Progenitor cell of endocrine pancreas (in vitro differentiated cells): ENCODE measurements at regions not wholly inside any gene's neighbourhood (a gene's known extent, or its start where the extent isn't known, plus 50 kb on each side); places are given as distances from the start of the nearest gene placed in this dataset.
A peak's percentile ranks its signal among the peaks of the same experiment; 100 is the strongest.

Source experiments
- DNase-seq: peaks from one replicate; pipeline ENCODE4 v3.0.0; 2021; ENCODE audit warnings: low spot score; ENCODE audit not compliant: unreplicated experiment
- H3K27ac Mint-ChIP-seq: 2 replicates; pipeline ENCODE4 v1.8.0; 2021; ENCODE audit warnings: mild to moderate bottlenecking, moderate library complexity, mixed read lengths
- H3K27me3 Mint-ChIP-seq: 2 replicates; pipeline ENCODE4 v1.8.0; 2021; ENCODE audit warnings: mixed read lengths
- H3K36me3 Mint-ChIP-seq: 2 replicates; pipeline ENCODE4 v1.8.0; 2022; ENCODE audit warnings: mixed read lengths; ENCODE audit not compliant: insufficient read depth
- H3K4me1 Mint-ChIP-seq: 2 replicates; pipeline ENCODE4 v1.8.0; 2021; ENCODE audit warnings: low read depth, mixed read lengths
- H3K4me3 Mint-ChIP-seq: 2 replicates; pipeline ENCODE4 v1.8.0; 2021; ENCODE audit warnings: low read depth, mild to moderate bottlenecking, moderate library complexity, mixed read lengths
- H3K9me3 Mint-ChIP-seq: 2 replicates; pipeline ENCODE4 v1.8.0; 2021; ENCODE audit warnings: low read depth, mixed read lengths
- CTCF ChIP-seq: fragments of 200-600 bp; sonication (generic); IDR thresholded peaks from one replicate; pipeline ENCODE4 v1.5.0; 2021; ENCODE audit warnings: antibody characterized with exemption, mild to moderate bottlenecking; ENCODE audit not compliant: unreplicated experiment

GRCh38 chr17:72555052-72555451, 434.2 kb downstream of the SOX9 start:
- peaks cover 2% of the 10 kb centered on the region for H3K27me3 Mint-ChIP-seq
- H3K36me3 Mint-ChIP-seq, result peaks cover 6% of the 10 kb centered on the region
- peaks cover 4% of the 10 kb centered on the region for H3K9me3 Mint-ChIP-seq

GRCh38 chr17:72556944-72557826, 436.4 kb downstream of the SOX9 start:
- Mint-ChIP-seq H3K27me3 (peaks cover 2% of the 10 kb centered on the region), H3K4me3 (no peak overlapping the region), H3K27ac (no peak overlapping the region), H3K9me3 (peaks cover 4% of the 10 kb centered on the region), H3K4me1 (peaks cover 21% of the 10 kb centered on the region), H3K36me3 (peaks cover 6% of the 10 kb centered on the region)
- TF ChIP-seq CTCF, result peak; percentile 91
- peak; percentile 65 for DNase-seq

More at GRCh38 chr17:72555052-72555451, 434.2 kb downstream of the SOX9 start:
- no peak overlapping the region for H3K27ac Mint-ChIP-seq
- peaks cover 8% of the 10 kb centered on the region for H3K4me1 Mint-ChIP-seq
- no peak overlapping the region for H3K4me3 Mint-ChIP-seq
- DNase-seq, result no peak
- no peak for TF ChIP-seq CTCF

DNA sequence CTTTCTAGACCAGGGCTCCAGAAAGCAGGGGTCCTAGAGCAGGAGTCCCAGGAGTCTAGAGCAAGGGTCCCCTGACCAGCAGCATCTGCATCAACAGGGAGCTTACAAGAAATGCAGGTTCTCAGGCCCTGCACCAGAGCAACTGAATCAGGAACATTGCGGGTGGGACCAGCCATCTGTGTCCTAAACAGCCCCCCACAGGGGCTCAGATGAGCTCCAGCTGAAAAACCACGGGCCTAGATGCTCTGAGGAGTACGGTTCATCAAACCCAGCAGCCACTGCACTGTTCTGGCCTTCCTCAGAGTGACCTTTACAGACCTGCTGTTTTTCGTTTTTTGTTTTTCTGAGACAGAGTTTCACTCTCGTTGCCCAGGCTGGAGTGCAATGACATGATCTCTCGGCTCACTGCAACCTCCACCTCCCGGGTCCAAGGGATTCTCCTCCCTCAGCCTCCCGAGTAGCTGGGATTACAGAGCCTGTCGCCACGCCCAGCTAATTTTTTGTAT, 438.2 kb downstream of the SOX9 start:
- no peak for DNase-seq
- no peak for TF ChIP-seq CTCF
- H3K36me3 Mint-ChIP-seq, result no peaks in the 10 kb centered on the region
- peaks cover 27% of the 10 kb centered on the region for H3K4me1 Mint-ChIP-seq
- H3K27ac Mint-ChIP-seq, result no peak overlapping the region
- no peak overlapping the region for H3K4me3 Mint-ChIP-seq
- H3K9me3 Mint-ChIP-seq, result no peaks in the 10 kb centered on the region
- peaks cover 2% of the 10 kb centered on the region for H3K27me3 Mint-ChIP-seq

DNA sequence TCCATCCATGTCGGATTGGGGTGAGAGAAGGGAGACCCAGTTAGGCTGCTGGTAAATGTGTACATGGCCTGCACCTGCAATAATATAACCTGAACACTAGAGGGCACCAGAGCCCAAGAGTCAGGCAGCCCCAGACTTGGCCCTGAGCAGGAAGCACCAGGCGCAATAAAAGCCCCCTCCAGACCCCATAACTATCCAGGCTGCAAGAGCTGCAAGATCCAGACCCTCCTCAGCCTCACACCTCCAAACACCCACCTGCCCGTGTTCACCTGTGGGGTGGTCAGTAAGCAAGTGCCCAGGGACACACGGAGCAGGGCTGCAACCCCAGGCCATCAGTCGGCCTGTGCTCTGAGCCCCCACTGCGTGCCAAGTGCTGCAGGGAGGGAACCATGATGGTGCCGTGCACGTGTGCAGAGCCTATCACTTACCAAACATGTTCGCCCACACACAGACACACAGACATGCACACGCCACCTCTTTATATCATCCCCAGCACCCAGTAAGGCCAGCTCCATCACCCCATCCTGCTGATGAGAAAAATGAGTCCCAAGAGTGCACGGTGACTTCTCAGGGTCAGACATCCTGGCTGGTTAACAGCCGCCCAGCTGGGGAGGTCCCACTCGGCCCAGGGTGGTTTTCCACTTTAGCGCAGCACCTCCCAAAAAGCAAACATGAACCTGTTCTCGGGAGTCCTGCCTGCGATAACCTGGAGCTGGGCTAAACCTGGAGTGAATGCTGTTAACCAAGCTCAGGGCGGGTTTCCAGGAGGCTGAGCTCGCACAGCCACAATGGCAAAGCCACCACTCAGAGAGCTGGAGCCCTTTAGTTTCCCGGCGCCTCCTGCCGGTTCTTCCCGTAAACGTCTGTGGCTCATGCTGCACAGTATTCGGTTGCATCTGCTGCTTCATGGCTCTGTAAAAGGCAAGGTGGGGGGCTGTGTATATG, 439.8 kb downstream of the SOX9 start:
- peaks cover 2% of the 10 kb centered on the region for H3K36me3 Mint-ChIP-seq
- no peaks in the 10 kb centered on the region for H3K9me3 Mint-ChIP-seq
- peak; percentile 56 for DNase-seq
- H3K4me1 Mint-ChIP-seq, result peaks cover 23% of the 10 kb centered on the region
- H3K4me3 Mint-ChIP-seq, result peak overlapping the region; percentile 9
- TF ChIP-seq CTCF, result peak; percentile 92
- H3K27me3 Mint-ChIP-seq, result peaks cover 2% of the 10 kb centered on the region
- H3K27ac Mint-ChIP-seq, result peak overlapping the region; percentile 84

GRCh38 chr17:72561266-72561665, 440.4 kb downstream of the SOX9 start:
- H3K27ac Mint-ChIP-seq, result peak overlapping the region; percentile 13
- TF ChIP-seq CTCF, result no peak
- H3K9me3 Mint-ChIP-seq, result no peaks in the 10 kb centered on the region
- peaks cover 2% of the 10 kb centered on the region for H3K27me3 Mint-ChIP-seq
- DNase-seq, result no peak
- peaks cover 27% of the 10 kb centered on the region for H3K4me1 Mint-ChIP-seq
- H3K36me3 Mint-ChIP-seq, result peaks cover 2% of the 10 kb centered on the region
- no peak overlapping the region for H3K4me3 Mint-ChIP-seq
